ENCODE measurements at regions not wholly inside any gene's neighbourhood (a gene's known extent, or its start where the extent isn't known, plus 50 kb on each side); places are given as distances from the start of the nearest gene placed in this dataset.

DNA sequence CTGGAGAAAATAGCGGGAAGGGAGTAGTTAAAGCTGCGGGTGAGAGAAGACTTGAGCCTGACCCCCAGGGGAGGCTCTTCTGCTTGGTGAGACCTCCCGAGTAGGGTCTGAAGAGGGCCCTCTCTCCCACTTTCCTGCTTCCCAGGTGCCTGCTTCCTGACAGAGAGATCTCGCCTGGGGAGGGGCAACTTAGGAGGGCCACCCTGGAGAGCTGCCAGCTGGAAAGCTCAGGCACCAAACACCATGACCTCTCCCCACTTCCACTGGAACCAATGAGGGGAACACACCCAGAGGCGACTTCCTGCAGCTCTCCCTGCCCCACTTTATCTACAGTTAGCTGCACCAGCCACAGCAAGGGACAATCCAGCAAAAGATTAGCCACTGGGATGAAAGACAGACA is 208.0 kb downstream of the TBXT start:
- Histone ChIP-seq H4K20me1 (ENCODE audit: insufficient read depth, poor library complexity, severe bottlenecking) (no peaks in the 10 kb centered on the region), H3K9me2 (replicated peaks; ENCODE audit: insufficient read depth) (no peaks in the 10 kb centered on the region), H3K36me3 (replicated peaks; ENCODE audit: insufficient read depth, low read depth) (no peaks in the 10 kb centered on the region), H3K27ac (no peak overlapping the region), H3K9me3 (ENCODE audit: low read depth) (no peaks in the 10 kb centered on the region), H3K4me1 (ENCODE audit: insufficient read depth) (no peaks in the 10 kb centered on the region), H2AFZ (no peak overlapping the region), H3K27me3 (no peaks in the 10 kb centered on the region), H3K4me3 (no peak overlapping the region), H3K4me2 (no peak overlapping the region), H3K79me2 (no peaks in the 10 kb centered on the region)
- DNase-seq (ENCODE audit: low spot score), result no peak
- WGBS (ENCODE audit: low lambda C conversion rate, missing lambda C conversion rate), result 84% methylated on average over 5 of the region's 5 CpGs
- TF ChIP-seq EZH2 (IDR thresholded peaks at IDR 0.05; ENCODE audit: borderline replicate concordance) (no peak), EZH2phosphoT487 (IDR thresholded peaks at IDR 0.05; ENCODE audit: low read depth, severe bottlenecking, unreplicated experiment) (no peak)
- TF ChIP-seq, protein P1, sequence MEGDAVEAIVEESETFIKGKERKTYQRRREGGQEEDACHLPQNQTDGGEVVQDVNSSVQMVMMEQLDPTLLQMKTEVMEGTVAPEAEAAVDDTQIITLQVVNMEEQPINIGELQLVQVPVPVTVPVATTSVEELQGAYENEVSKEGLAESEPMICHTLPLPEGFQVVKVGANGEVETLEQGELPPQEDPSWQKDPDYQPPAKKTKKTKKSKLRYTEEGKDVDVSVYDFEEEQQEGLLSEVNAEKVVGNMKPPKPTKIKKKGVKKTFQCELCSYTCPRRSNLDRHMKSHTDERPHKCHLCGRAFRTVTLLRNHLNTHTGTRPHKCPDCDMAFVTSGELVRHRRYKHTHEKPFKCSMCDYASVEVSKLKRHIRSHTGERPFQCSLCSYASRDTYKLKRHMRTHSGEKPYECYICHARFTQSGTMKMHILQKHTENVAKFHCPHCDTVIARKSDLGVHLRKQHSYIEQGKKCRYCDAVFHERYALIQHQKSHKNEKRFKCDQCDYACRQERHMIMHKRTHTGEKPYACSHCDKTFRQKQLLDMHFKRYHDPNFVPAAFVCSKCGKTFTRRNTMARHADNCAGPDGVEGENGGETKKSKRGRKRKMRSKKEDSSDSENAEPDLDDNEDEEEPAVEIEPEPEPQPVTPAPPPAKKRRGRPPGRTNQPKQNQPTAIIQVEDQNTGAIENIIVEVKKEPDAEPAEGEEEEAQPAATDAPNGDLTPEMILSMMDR (IDR thresholded peaks at IDR 0.05; ENCODE audit: poor library complexity), result no peak

DNA sequence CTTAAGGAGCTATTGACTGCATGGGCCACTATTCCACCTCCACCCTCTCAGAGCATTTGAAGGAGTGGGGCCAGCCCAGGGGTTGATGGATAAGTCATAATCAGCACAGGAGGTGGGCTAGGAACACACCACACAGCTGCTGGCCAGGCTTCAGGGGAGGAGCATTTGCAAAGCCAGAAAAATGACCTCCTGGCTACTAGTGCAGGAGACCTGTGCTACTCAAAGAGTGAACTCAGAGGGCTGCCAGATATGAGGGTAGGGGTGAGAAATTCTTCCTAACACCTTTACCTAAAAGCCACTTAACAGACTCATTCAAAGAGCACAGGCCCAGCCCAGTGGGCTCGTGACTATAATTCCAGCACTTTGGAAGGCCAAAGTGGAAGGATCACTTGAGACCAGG is 210.8 kb downstream of the TBXT start:
- Histone ChIP-seq H3K36me3 (replicated peaks; ENCODE audit: insufficient read depth, low read depth) (no peaks in the 10 kb centered on the region), H3K9me3 (ENCODE audit: low read depth) (no peaks in the 10 kb centered on the region), H3K27me3 (no peaks in the 10 kb centered on the region), H3K4me3 (no peak overlapping the region), H3K4me1 (ENCODE audit: insufficient read depth) (no peaks in the 10 kb centered on the region), H4K20me1 (ENCODE audit: insufficient read depth, poor library complexity, severe bottlenecking) (no peaks in the 10 kb centered on the region), H3K9me2 (replicated peaks; ENCODE audit: insufficient read depth) (no peaks in the 10 kb centered on the region), H3K79me2 (no peaks in the 10 kb centered on the region), H2AFZ (no peak overlapping the region), H3K4me2 (no peak overlapping the region), H3K27ac (no peak overlapping the region)
- 82% methylated on average over 1 of the region's 1 CpG for WGBS (ENCODE audit: low lambda C conversion rate, missing lambda C conversion rate)
- no peak for DNase-seq (ENCODE audit: low spot score)
- TF ChIP-seq, protein P1 (IDR thresholded peaks at IDR 0.05; ENCODE audit: poor library complexity), result no peak
- TF ChIP-seq EZH2 (IDR thresholded peaks at IDR 0.05; ENCODE audit: borderline replicate concordance) (no peak), EZH2phosphoT487 (IDR thresholded peaks at IDR 0.05; ENCODE audit: low read depth, severe bottlenecking, unreplicated experiment) (no peak)

DNA sequence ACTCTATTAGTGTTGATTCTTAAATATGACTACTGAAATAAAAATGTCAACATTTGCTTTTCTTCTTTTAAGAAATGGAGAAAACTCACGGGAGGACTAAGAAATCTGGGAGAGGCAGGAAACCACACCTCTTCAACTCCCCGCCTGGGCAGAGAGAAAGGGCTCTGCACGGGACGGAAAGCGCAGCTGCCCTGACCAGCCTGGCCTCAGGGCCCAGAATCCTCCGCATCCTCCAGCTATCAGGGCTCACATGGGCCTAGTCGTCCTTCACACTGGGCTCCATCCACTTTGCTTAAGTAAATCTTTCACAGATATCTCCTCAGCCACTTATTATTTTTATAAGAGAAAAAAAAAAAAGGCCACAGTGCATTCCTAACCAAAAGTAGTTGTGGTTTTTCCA is 215.1 kb downstream of the TBXT start:
- H3K4me1 ChIP-seq (ENCODE audit: insufficient read depth), result no peaks in the 10 kb centered on the region
- no peaks in the 10 kb centered on the region for H3K9me3 ChIP-seq (ENCODE audit: low read depth)
- no peak for DNase-seq (ENCODE audit: low spot score)
- no peak for TF ChIP-seq EZH2 (IDR thresholded peaks at IDR 0.05; ENCODE audit: borderline replicate concordance)
- TF ChIP-seq, protein P1 (IDR thresholded peaks at IDR 0.05; ENCODE audit: poor library complexity), result no peak
- no peak for TF ChIP-seq EZH2phosphoT487 (IDR thresholded peaks at IDR 0.05; ENCODE audit: low read depth, severe bottlenecking, unreplicated experiment)
- H3K9me2 ChIP-seq (replicated peaks; ENCODE audit: insufficient read depth), result no peaks in the 10 kb centered on the region
- no peaks in the 10 kb centered on the region for H3K36me3 ChIP-seq (replicated peaks; ENCODE audit: insufficient read depth, low read depth)
- no peak overlapping the region for H3K4me2 ChIP-seq
- no peaks in the 10 kb centered on the region for H4K20me1 ChIP-seq (ENCODE audit: insufficient read depth, poor library complexity, severe bottlenecking)
- H3K27me3 ChIP-seq, result no peaks in the 10 kb centered on the region
- H2AFZ ChIP-seq, result no peak overlapping the region
- no peak overlapping the region for H3K27ac ChIP-seq
- H3K79me2 ChIP-seq, result no peaks in the 10 kb centered on the region
- H3K4me3 ChIP-seq, result no peak overlapping the region
- WGBS (ENCODE audit: low lambda C conversion rate, missing lambda C conversion rate), result 65% methylated on average over 7 of the region's 7 CpGs

- no peaks in the 10 kb centered on the region for H3K9me2 ChIP-seq (replicated peaks; ENCODE audit: insufficient read depth)
- 87% methylated on average over 6 of the region's 6 CpGs for WGBS (ENCODE audit: low lambda C conversion rate, missing lambda C conversion rate)
These were observed 217.3 kb downstream of the TBXT start for GRCh38 chr6:165950316-165950715.

More at GRCh38 chr6:165950316-165950715, 217.3 kb downstream of the TBXT start:
- no peak overlapping the region for H2AFZ ChIP-seq
- H4K20me1 ChIP-seq (ENCODE audit: insufficient read depth, poor library complexity, severe bottlenecking), result no peaks in the 10 kb centered on the region
- no peaks in the 10 kb centered on the region for H3K36me3 ChIP-seq (replicated peaks; ENCODE audit: insufficient read depth, low read depth)
- DNase-seq (ENCODE audit: low spot score), result no peak
- H3K27ac ChIP-seq, result no peak overlapping the region
- H3K9me3 ChIP-seq (ENCODE audit: low read depth), result no peaks in the 10 kb centered on the region
- TF ChIP-seq, protein P1 (IDR thresholded peaks at IDR 0.05; ENCODE audit: poor library complexity), result no peak
- TF ChIP-seq EZH2 (IDR thresholded peaks at IDR 0.05; ENCODE audit: borderline replicate concordance) (no peak), EZH2phosphoT487 (IDR thresholded peaks at IDR 0.05; ENCODE audit: low read depth, severe bottlenecking, unreplicated experiment) (no peak)
- H3K27me3 ChIP-seq, result no peaks in the 10 kb centered on the region
- H3K79me2 ChIP-seq, result no peaks in the 10 kb centered on the region
- H3K4me2 ChIP-seq, result no peak overlapping the region
- H3K4me3 ChIP-seq, result no peak overlapping the region
- H3K4me1 ChIP-seq (ENCODE audit: insufficient read depth), result no peaks in the 10 kb centered on the region

All from hepatocyte (in vitro differentiated cells).